SK-N-SH treated with all-trans-retinoic acid at 6 μM for 48 hours (cell line): ENCODE measurements at regions not wholly inside any gene's neighbourhood (a gene's known extent, or its start where the extent isn't known, plus 50 kb on each side); places are given as distances from the start of the nearest gene placed in this dataset.

Source experiments
- ISL1 ChIP-seq: fragments of 250-450 bp; sonication (Bioruptor Pico); IDR thresholded peaks from 2 replicates; pipeline ENCODE4 v2.1.2; 2022; ENCODE audit warnings: mild to moderate bottlenecking, moderate library complexity
- RARB ChIP-seq: fragments of 250-450 bp; sonication (Bioruptor Pico); IDR thresholded peaks from 2 replicates; pipeline ENCODE4 v1.8.0; 2021; ENCODE audit warnings: mild to moderate bottlenecking, moderate library complexity
- ZNF565 ChIP-seq: fragments of 450-650 bp; formaldehyde crosslinking; conservative IDR thresholded peaks from 2 replicates; pipeline ENCODE4 v1.5.0; 2020; ENCODE audit warnings: low read depth, mild to moderate bottlenecking, moderate library complexity
- TF ChIP-seq, protein P1 (sequence below): fragments of 250-450 bp; sonication (Bioruptor Pico); IDR thresholded peaks from 2 replicates; pipeline ENCODE4 v1.8.0; 2020; ENCODE audit warnings: mild to moderate bottlenecking, moderate library complexity, borderline replicate concordance

DNA sequence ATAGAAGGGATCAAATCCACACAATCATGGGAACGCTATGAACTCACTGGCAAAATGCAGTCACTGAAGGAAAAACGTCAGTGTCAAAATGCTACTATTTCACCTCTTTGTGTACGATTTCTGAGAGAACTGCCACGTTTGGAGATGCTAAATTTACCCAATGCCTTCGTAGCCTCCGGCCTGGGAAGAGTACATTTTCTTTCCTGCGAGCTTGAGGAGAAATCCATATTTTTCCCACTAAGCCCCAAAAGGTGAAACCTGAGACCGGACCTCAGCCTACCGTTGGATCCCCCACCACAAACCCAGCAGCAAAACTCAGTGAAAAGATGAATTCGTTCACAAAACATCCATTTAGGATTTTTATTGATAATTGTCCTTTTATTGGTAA, 131.7 kb downstream of the GPX5 start:
- no peak for TF ChIP-seq ISL1 (CRISPR knock-in tag)
- TF ChIP-seq RARB: no peak
- TF ChIP-seq, protein P1, sequence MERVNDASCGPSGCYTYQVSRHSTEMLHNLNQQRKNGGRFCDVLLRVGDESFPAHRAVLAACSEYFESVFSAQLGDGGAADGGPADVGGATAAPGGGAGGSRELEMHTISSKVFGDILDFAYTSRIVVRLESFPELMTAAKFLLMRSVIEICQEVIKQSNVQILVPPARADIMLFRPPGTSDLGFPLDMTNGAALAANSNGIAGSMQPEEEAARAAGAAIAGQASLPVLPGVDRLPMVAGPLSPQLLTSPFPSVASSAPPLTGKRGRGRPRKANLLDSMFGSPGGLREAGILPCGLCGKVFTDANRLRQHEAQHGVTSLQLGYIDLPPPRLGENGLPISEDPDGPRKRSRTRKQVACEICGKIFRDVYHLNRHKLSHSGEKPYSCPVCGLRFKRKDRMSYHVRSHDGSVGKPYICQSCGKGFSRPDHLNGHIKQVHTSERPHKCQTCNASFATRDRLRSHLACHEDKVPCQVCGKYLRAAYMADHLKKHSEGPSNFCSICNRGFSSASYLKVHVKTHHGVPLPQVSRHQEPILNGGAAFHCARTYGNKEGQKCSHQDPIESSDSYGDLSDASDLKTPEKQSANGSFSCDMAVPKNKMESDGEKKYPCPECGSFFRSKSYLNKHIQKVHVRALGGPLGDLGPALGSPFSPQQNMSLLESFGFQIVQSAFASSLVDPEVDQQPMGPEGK (CRISPR knock-in tag): no peak
- TF ChIP-seq ZNF565 (CRISPR knock-in tag): no peak
